ENCODE measurements at regions not wholly inside any gene's neighbourhood (a gene's known extent, or its start where the extent isn't known, plus 50 kb on each side); places are given as distances from the start of the nearest gene placed in this dataset.
A peak's percentile ranks its signal among the peaks of the same experiment; 100 is the strongest.
"Not testable (repeated sequence)": the region's sequence is repeated elsewhere in the genome, so short reads cannot be mapped to it uniquely, and the experiment has no call there.

- H3K9ac ChIP-seq (ENCODE audit: low read depth, low read length): no peak overlapping the region
- H3K4me3 ChIP-seq (ENCODE audit: low read depth, low read length): no peak overlapping the region
- no peaks in the 10 kb centered on the region for H3K36me3 ChIP-seq (ENCODE audit: control insufficient read depth, insufficient read depth, low read length)
- H3K27ac ChIP-seq (ENCODE audit: low read depth, low read length): no peak overlapping the region
- H3K9me3 ChIP-seq (ENCODE audit: control insufficient read depth, insufficient read depth, low read length): no peaks in the 10 kb centered on the region
- H3K4me1 ChIP-seq (ENCODE audit: control insufficient read depth, insufficient read depth, low read length): no peaks in the 10 kb centered on the region
- no peaks in the 10 kb centered on the region for H3K27me3 ChIP-seq (ENCODE audit: control insufficient read depth, insufficient read depth, low read length)
These were observed 1323.9 kb upstream of the DDX18 start for GRCh38 chr2:116490511-116491145.

DNA sequence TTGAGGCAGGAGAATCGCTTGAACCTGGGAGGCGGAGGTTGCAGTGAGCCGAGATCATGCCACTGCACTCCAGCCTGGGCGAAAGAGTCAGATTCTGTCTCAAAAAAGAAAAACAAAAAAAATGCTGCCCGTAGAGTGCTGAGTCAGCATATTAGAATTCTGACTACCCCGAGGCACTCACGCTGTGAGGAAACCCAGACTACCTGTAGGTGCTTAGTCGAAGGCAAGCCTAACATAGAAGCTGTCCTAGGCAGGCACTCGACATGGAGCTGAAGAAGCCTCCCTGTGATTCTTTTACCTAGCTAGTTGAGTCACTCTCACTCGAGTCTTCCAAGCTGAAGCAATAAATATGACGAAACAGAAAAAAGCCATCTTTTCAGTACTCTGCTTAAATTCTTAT, 1323.2 kb upstream of the DDX18 start:
- H3K27me3 ChIP-seq (ENCODE audit: control insufficient read depth, insufficient read depth, low read length): no peaks in the 10 kb centered on the region
- no peak overlapping the region for H3K4me3 ChIP-seq (ENCODE audit: low read depth, low read length)
- H3K27ac ChIP-seq (ENCODE audit: low read depth, low read length): no peak overlapping the region
- no peak overlapping the region for H3K9ac ChIP-seq (ENCODE audit: low read depth, low read length)
- H3K36me3 ChIP-seq (ENCODE audit: control insufficient read depth, insufficient read depth, low read length): no peaks in the 10 kb centered on the region
- H3K9me3 ChIP-seq (ENCODE audit: control insufficient read depth, insufficient read depth, low read length): no peaks in the 10 kb centered on the region
- H3K4me1 ChIP-seq (ENCODE audit: control insufficient read depth, insufficient read depth, low read length): no peaks in the 10 kb centered on the region

GRCh38 chr2:116499389-116499788, 1315.1 kb upstream of the DDX18 start:
- Histone ChIP-seq H3K4me3 (ENCODE audit: low read depth, low read length) (no peak overlapping the region), H3K4me1 (ENCODE audit: control insufficient read depth, insufficient read depth, low read length) (peaks cover 16% of the 10 kb centered on the region), H3K27ac (ENCODE audit: low read depth, low read length) (peak overlapping the region; percentile 20), H3K27me3 (ENCODE audit: control insufficient read depth, insufficient read depth, low read length) (no peaks in the 10 kb centered on the region), H3K9ac (ENCODE audit: low read depth, low read length) (no peak overlapping the region), H3K9me3 (ENCODE audit: control insufficient read depth, insufficient read depth, low read length) (no peaks in the 10 kb centered on the region), H3K36me3 (ENCODE audit: control insufficient read depth, insufficient read depth, low read length) (no peaks in the 10 kb centered on the region)

DNA sequence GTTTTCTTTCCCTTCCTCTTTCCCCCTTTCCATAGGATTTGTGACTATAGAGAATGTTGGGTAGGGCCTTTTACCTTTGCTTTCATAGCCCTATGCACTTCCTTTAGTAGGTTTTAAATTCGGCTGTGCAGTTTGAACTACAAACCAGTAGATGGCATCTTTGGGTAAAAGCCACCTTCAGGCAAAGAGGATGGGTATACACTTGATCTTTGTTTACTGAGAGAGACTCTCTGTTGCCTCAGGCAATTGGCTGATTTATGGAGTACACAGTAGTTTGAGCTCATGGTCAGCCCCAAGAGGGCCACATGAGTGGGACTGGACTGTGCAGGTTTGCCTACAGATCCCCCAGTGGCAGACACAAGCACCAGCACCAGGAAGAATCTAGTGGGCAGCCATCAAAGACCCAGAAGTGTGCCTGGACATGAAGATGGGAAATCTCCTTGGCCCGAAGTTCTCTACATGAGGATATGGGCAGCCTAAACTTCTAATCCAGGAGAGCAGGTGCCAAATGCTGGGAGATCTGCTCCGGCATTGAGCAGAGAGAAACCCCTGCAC, 1304.3 kb upstream of the DDX18 start:
- H3K4me1 ChIP-seq (ENCODE audit: control insufficient read depth, insufficient read depth, low read length): no peaks in the 10 kb centered on the region
- no peak overlapping the region for H3K27ac ChIP-seq (ENCODE audit: low read depth, low read length)
- no peak overlapping the region for H3K4me3 ChIP-seq (ENCODE audit: low read depth, low read length)
- no peak overlapping the region for H3K9ac ChIP-seq (ENCODE audit: low read depth, low read length)
- no peaks in the 10 kb centered on the region for H3K27me3 ChIP-seq (ENCODE audit: control insufficient read depth, insufficient read depth, low read length)
- no peaks in the 10 kb centered on the region for H3K9me3 ChIP-seq (ENCODE audit: control insufficient read depth, insufficient read depth, low read length)
- H3K36me3 ChIP-seq (ENCODE audit: control insufficient read depth, insufficient read depth, low read length): no peaks in the 10 kb centered on the region

- no peaks in the 10 kb centered on the region for H3K27me3 ChIP-seq (ENCODE audit: control insufficient read depth, insufficient read depth, low read length)
- H3K4me1 ChIP-seq (ENCODE audit: control insufficient read depth, insufficient read depth, low read length): no peaks in the 10 kb centered on the region
- H3K36me3 ChIP-seq (ENCODE audit: control insufficient read depth, insufficient read depth, low read length): no peaks in the 10 kb centered on the region
- H3K27ac ChIP-seq (ENCODE audit: low read depth, low read length): no peak overlapping the region
- H3K9ac ChIP-seq (ENCODE audit: low read depth, low read length): no peak overlapping the region
- no peak overlapping the region for H3K4me3 ChIP-seq (ENCODE audit: low read depth, low read length)
- H3K9me3 ChIP-seq (ENCODE audit: control insufficient read depth, insufficient read depth, low read length): no peaks in the 10 kb centered on the region
These were observed 1303.1 kb upstream of the DDX18 start for GRCh38 chr2:116511426-116511825.

DNA sequence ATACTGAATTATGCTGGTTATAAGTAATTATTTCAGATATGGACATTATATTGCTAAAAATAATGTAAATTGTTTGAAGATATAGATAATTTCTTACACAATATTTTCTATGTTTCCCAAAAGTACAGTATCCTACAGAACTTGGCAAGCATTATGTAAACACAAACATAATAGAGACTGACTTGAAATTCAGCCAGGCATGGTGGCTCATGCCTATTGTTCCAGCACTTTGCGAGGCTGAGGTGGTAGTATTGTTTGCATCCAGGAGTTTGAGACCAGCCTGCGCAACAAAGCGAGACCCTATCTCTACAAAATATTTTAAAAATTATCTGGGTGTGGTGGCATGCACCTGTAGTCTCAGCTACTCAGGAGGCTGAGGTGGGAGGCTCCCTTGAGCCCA, 1300.5 kb upstream of the DDX18 start:
- Histone ChIP-seq H3K9me3 (ENCODE audit: control insufficient read depth, insufficient read depth, low read length) (no peaks in the 10 kb centered on the region), H3K9ac (ENCODE audit: low read depth, low read length) (no peak overlapping the region), H3K27ac (ENCODE audit: low read depth, low read length) (no peak overlapping the region), H3K36me3 (ENCODE audit: control insufficient read depth, insufficient read depth, low read length) (no peaks in the 10 kb centered on the region), H3K4me1 (ENCODE audit: control insufficient read depth, insufficient read depth, low read length) (no peaks in the 10 kb centered on the region), H3K27me3 (ENCODE audit: control insufficient read depth, insufficient read depth, low read length) (no peaks in the 10 kb centered on the region), H3K4me3 (ENCODE audit: low read depth, low read length) (no peak overlapping the region)

GRCh38 chr2:116517936-116518335, 1296.6 kb upstream of the DDX18 start:
- no peak overlapping the region for H3K4me3 ChIP-seq (ENCODE audit: low read depth, low read length)
- no peaks in the 10 kb centered on the region for H3K36me3 ChIP-seq (ENCODE audit: control insufficient read depth, insufficient read depth, low read length)
- no peak overlapping the region for H3K9ac ChIP-seq (ENCODE audit: low read depth, low read length)
- H3K4me1 ChIP-seq (ENCODE audit: control insufficient read depth, insufficient read depth, low read length): no peaks in the 10 kb centered on the region
- H3K27me3 ChIP-seq (ENCODE audit: control insufficient read depth, insufficient read depth, low read length): no peaks in the 10 kb centered on the region
- H3K9me3 ChIP-seq (ENCODE audit: control insufficient read depth, insufficient read depth, low read length): peaks cover 4% of the 10 kb centered on the region; the same call in 1 of the 2 replicates
- H3K27ac ChIP-seq (ENCODE audit: low read depth, low read length): no peak overlapping the region

DNA sequence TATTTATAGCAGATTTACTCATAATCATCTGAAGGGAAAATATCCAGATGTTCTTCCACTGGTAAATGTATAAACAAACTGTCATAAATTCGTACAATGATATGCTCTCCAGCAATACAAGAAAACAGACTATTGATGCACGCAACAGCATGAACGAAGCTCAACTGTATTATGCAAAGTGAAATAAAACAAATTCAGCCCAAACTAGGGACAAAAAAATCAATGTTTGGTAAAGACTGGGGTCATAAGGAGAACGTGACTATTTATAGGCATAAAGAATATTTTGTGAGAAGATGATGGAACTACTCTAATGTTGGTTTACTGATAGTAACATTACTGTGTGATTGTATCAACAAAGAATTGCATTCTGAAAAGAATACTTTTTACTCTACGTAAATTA, 1276.7 kb upstream of the DDX18 start:
- Histone ChIP-seq H3K4me3 (ENCODE audit: low read depth, low read length) (no peak overlapping the region), H3K9me3 (ENCODE audit: control insufficient read depth, insufficient read depth, low read length) (peaks cover 17% of the 10 kb centered on the region), H3K36me3 (ENCODE audit: control insufficient read depth, insufficient read depth, low read length) (no peaks in the 10 kb centered on the region), H3K4me1 (ENCODE audit: control insufficient read depth, insufficient read depth, low read length) (no peaks in the 10 kb centered on the region), H3K9ac (ENCODE audit: low read depth, low read length) (no peak overlapping the region), H3K27me3 (ENCODE audit: control insufficient read depth, insufficient read depth, low read length) (no peaks in the 10 kb centered on the region), H3K27ac (ENCODE audit: low read depth, low read length) (no peak overlapping the region)

- Histone ChIP-seq H3K9ac (ENCODE audit: low read depth, low read length) (no peak overlapping the region), H3K36me3 (ENCODE audit: control insufficient read depth, insufficient read depth, low read length) (no peaks in the 10 kb centered on the region), H3K9me3 (ENCODE audit: control insufficient read depth, insufficient read depth, low read length) (peaks cover 18% of the 10 kb centered on the region), H3K27me3 (ENCODE audit: control insufficient read depth, insufficient read depth, low read length) (no peaks in the 10 kb centered on the region), H3K4me3 (ENCODE audit: low read depth, low read length) (no peak overlapping the region), H3K27ac (ENCODE audit: low read depth, low read length) (no peak overlapping the region), H3K4me1 (ENCODE audit: control insufficient read depth, insufficient read depth, low read length) (no peaks in the 10 kb centered on the region)
These were observed 1269.0 kb upstream of the DDX18 start for GRCh38 chr2:116545286-116546068.

GRCh38 chr2:116552738-116553419, 1261.6 kb upstream of the DDX18 start:
- H3K4me1 ChIP-seq (ENCODE audit: control insufficient read depth, insufficient read depth, low read length); H3K27me3 ChIP-seq (ENCODE audit: control insufficient read depth, insufficient read depth, low read length); H3K27ac ChIP-seq (ENCODE audit: low read depth, low read length); H3K4me3 ChIP-seq (ENCODE audit: low read depth, low read length); H3K9ac ChIP-seq (ENCODE audit: low read depth, low read length); H3K9me3 ChIP-seq (ENCODE audit: control insufficient read depth, insufficient read depth, low read length); H3K36me3 ChIP-seq (ENCODE audit: control insufficient read depth, insufficient read depth, low read length): not testable (repeated sequence)

DNA sequence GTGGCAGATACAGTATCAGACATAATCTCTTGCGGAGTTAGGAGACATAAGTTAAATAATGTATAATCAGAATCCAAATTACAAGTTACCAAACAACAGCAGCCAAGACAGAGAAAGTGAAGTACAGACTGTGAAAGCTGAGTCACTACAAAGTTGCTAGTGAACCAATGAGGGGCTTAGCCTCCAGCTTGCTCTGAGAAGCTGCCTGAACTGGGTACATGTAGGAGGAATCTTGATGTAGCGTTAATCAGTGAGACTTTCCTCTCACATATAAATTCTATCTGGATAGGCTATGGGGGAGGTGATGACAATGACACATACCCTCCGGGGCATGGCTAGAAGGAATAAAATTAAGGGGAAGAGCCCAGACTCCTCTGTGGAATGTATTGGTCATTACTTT, 1234.3 kb upstream of the DDX18 start:
- no peaks in the 10 kb centered on the region for H3K27me3 ChIP-seq (ENCODE audit: control insufficient read depth, insufficient read depth, low read length)
- no peak overlapping the region for H3K27ac ChIP-seq (ENCODE audit: low read depth, low read length)
- no peaks in the 10 kb centered on the region for H3K4me1 ChIP-seq (ENCODE audit: control insufficient read depth, insufficient read depth, low read length)
- H3K4me3 ChIP-seq (ENCODE audit: low read depth, low read length): no peak overlapping the region
- H3K9ac ChIP-seq (ENCODE audit: low read depth, low read length): no peak overlapping the region
- H3K36me3 ChIP-seq (ENCODE audit: control insufficient read depth, insufficient read depth, low read length): no peaks in the 10 kb centered on the region
- H3K9me3 ChIP-seq (ENCODE audit: control insufficient read depth, insufficient read depth, low read length): no peaks in the 10 kb centered on the region
